GM10266 (cell line): ENCODE measurements at regions not wholly inside any gene's neighbourhood (a gene's known extent, or its start where the extent isn't known, plus 50 kb on each side); places are given as distances from the start of the nearest gene placed in this dataset.

Experiments
- DNase-seq: peaks from one replicate; pipeline ENCODE4 v3.0.0; 2012; ENCODE audit errors: extremely low spot score
- CTCF ChIP-seq: IDR thresholded peaks from 2 replicates; pipeline ENCODE4 v1.5.1; 2012; ENCODE audit warnings: mild to moderate bottlenecking, low read depth; ENCODE audit not compliant: control insufficient read depth, insufficient read depth; ENCODE audit errors: missing control alignments

GRCh38 chr11:45048313-45048841 is 97.7 kb upstream of the TP53I11 start:
- no peak for DNase-seq

GRCh38 chr11:45048870-45049691 is 97.4 kb upstream of the PRDM11 start:
- DNase-seq: no peak
- TF ChIP-seq CTCF: no peak

More at GRCh38 chr11:45048313-45048841, 97.7 kb upstream of the TP53I11 start:
- TF ChIP-seq CTCF: no peak

- DNase-seq: no peak
- no peak for TF ChIP-seq CTCF
These were observed 96.3 kb upstream of the PRDM11 start for GRCh38 chr11:45050111-45050510.

GRCh38 chr11:45051621-45052020 is 94.8 kb upstream of the PRDM11 start:
- no peak for DNase-seq

GRCh38 chr11:45052361-45052760 is 94.1 kb upstream of the PRDM11 start:
- TF ChIP-seq CTCF: no peak
- DNase-seq: no peak

More at GRCh38 chr11:45051621-45052020, 94.8 kb upstream of the PRDM11 start:
- no peak for TF ChIP-seq CTCF

GRCh38 chr11:45053736-45054446 is 92.5 kb upstream of the PRDM11 start:
- no peak for TF ChIP-seq CTCF
- no peak for DNase-seq
